B cell (primary cell): ENCODE measurements at regions not wholly inside any gene's neighbourhood (a gene's known extent, or its start where the extent isn't known, plus 50 kb on each side); places are given as distances from the start of the nearest gene placed in this dataset.

Source experiments
- ATAC-seq: fragments of 200-7000 bp; cut with Tn5 transposase; one replicate; pipeline ENCODE4 v1.10.0; 2021; ENCODE audit warnings: low read depth, mild to moderate bottlenecking, moderate number of reproducible peaks, moderate library complexity
- CTCF ChIA-PET: fragments of 350-600 bp; sonication (Branson Sonifier 250); formaldehyde crosslinking; loops from one replicate; lab custom pipeline; 2021; ENCODE audit warnings: antibody characterized with exemption, inconsistent platforms; lab: Charles Lee
- POLR2A ChIA-PET: fragments of 350-600 bp; sonication (Branson Sonifier 250); formaldehyde crosslinking; loops from one replicate; lab custom pipeline; 2021; ENCODE audit warnings: antibody characterized with exemption; lab: Charles Lee
- DNase-seq: peaks from one replicate; pipeline ENCODE4 v3.0.0; 2013
- H2AFZ ChIP-seq: 2 replicates; pipeline ENCODE4 v1.6.1; 2012; ENCODE audit warnings: mild to moderate bottlenecking, low read depth, low read length; ENCODE audit not compliant: insufficient read depth, poor library complexity, severe bottlenecking
- H3K27ac ChIP-seq, 2 donors: 1 replicate in 1 of 2; 2 replicates in 1 of 2; pipeline ENCODE4 v1.5.1; 2012 to 2013; ENCODE audit warnings: low read length in 2 of 2, mild to moderate bottlenecking in 2 of 2, moderate library complexity in 1 of 2
- H3K27me3 ChIP-seq, 4 experiments: fragments of 200-600 bp in 1 of 4; sonication (generic) in 1 of 4; replicated peaks in 1 of 4; 1 replicate in 2 of 4; 2 replicates in 2 of 4; pipeline versions ENCODE4 v1.6.1 to v1.7.0; 2013 to 2016; ENCODE audit warnings: low read length in 3 of 4, mild to moderate bottlenecking in 2 of 4, mixed read lengths in 1 of 4, moderate library complexity in 1 of 4; ENCODE audit not compliant: insufficient read depth in 4 of 4, control insufficient read depth in 3 of 4; ENCODE audit errors: control extremely low read depth in 1 of 4
- H3K36me3 ChIP-seq, 2 experiments: replicated peaks in 1 of 2; 1 replicate in 1 of 2; 2 replicates in 1 of 2; pipeline versions ENCODE4 v1.6.1 to v1.7.1; 2013; ENCODE audit warnings: low read length in 1 of 2; ENCODE audit not compliant: insufficient read depth in 2 of 2, control insufficient read depth in 1 of 2; ENCODE audit errors: control extremely low read depth in 1 of 2, extremely low read depth in 1 of 2
- H3K4me1 ChIP-seq, 2 donors: fragments of 200-600 bp in 1 of 2; sonication (generic) in 1 of 2; 1 replicate in 1 of 2; 2 replicates in 1 of 2; pipeline versions ENCODE4 v1.5.1 to v1.6.1; 2013 to 2017; ENCODE audit warnings: low read length in 2 of 2; ENCODE audit not compliant: control insufficient read depth in 2 of 2, insufficient read depth in 2 of 2
- H3K4me2 ChIP-seq: replicated peaks from 2 replicates; pipeline ENCODE3; 2012; ENCODE audit warnings: mild to moderate bottlenecking, low read depth, low read length; ENCODE audit not compliant: poor library complexity, severe bottlenecking
- H3K4me3 ChIP-seq, 5 experiments: fragments of 200-600 bp in 1 of 5; sonication (generic) in 1 of 5; 1 replicate in 3 of 5; 2 replicates in 2 of 5; pipeline versions ENCODE4 v1.5.1 to v1.7.0; 2011 to 2016; ENCODE audit warnings: low read length in 4 of 5, mild to moderate bottlenecking in 4 of 5, low read depth in 2 of 5, control low read depth in 1 of 5, moderate library complexity in 1 of 5; ENCODE audit not compliant: insufficient read depth in 1 of 5; ENCODE audit errors: control extremely low read depth in 1 of 5, extremely low read depth in 1 of 5
- H3K79me2 ChIP-seq: fragments of 200-600 bp; sonication (generic); one replicate; pipeline ENCODE4 v1.6.0; 2016; ENCODE audit warnings: low read length; ENCODE audit not compliant: control insufficient read depth, insufficient read depth
- H3K9ac ChIP-seq: fragments of 200-600 bp; sonication (generic); 2 replicates; pipeline ENCODE4 v1.6.1; 2017; ENCODE audit warnings: mild to moderate bottlenecking, low read length, moderate library complexity
- H3K9me3 ChIP-seq, 3 donors: one replicate each; pipeline versions ENCODE4 v1.6.1 to v1.7.1; 2013; ENCODE audit warnings: low read length in 2 of 3; ENCODE audit not compliant: control insufficient read depth in 2 of 3, insufficient read depth in 1 of 3; ENCODE audit errors: control extremely low read depth in 1 of 3
- H4K20me1 ChIP-seq: 2 replicates; pipeline ENCODE4 v1.6.0; 2012; ENCODE audit warnings: mild to moderate bottlenecking, low read length; ENCODE audit not compliant: insufficient read depth, control insufficient read depth, poor library complexity, severe bottlenecking
- H3K27ac Mint-ChIP-seq: one replicate; pipeline ENCODE4 v1.8.0; 2021; ENCODE audit warnings: mixed read lengths
- H3K27me3 Mint-ChIP-seq: one replicate; pipeline ENCODE4 v1.8.0; 2021; ENCODE audit warnings: mixed read lengths
- H3K4me1 Mint-ChIP-seq: one replicate; pipeline ENCODE4 v1.8.0; 2021; ENCODE audit warnings: mixed read lengths
- H3K4me3 Mint-ChIP-seq: one replicate; pipeline ENCODE4 v1.8.0; 2021; ENCODE audit warnings: mixed read lengths
- H3K9me3 Mint-ChIP-seq: one replicate; pipeline ENCODE4 v1.8.0; 2022; ENCODE audit warnings: mixed read lengths; ENCODE audit not compliant: insufficient read depth
- EZH2 ChIP-seq: IDR thresholded peaks from 2 replicates; pipeline ENCODE4 v1.6.1; 2012; ENCODE audit warnings: borderline replicate concordance, low read depth, mild to moderate bottlenecking, moderate library complexity, low read length; ENCODE audit not compliant: insufficient read depth, poor library complexity, severe bottlenecking
- WGBS: methylation state at CpG from one replicate; pipeline ENCODE4 v1.1.5; 2013; ENCODE audit warnings: missing lambda C conversion rate; ENCODE audit not compliant: insufficient coverage; 5-methylcytosine and 5-hydroxymethylcytosine counted together
- intact Hi-C: fragments of 100-400 bp; cut with micrococcal nuclease; formaldehyde crosslinking; loops from one replicate; pipeline ENCODE4 v1.10.0; 2022
- TF ChIP-seq, protein P1 (sequence below): fragments of 200-600 bp; IDR thresholded peaks from one replicate; pipeline ENCODE4 v1.8.0; 2022; ENCODE audit warnings: antibody characterized with exemption, mild to moderate bottlenecking

GRCh38 chr16:51553314-51553713 lies 402.2 kb upstream of the SALL1 start:
- Mint-ChIP-seq H3K27me3 (no peaks in the 10 kb centered on the region), H3K4me3 (no peak overlapping the region), H3K27ac (no peak overlapping the region), H3K9me3 (peaks cover 3% of the 10 kb centered on the region), H3K4me1 (no peaks in the 10 kb centered on the region)
- no peak overlapping the region for H3K4me2 ChIP-seq
- H2AFZ ChIP-seq, result no peak overlapping the region
- no peaks in the 10 kb centered on the region for H3K36me3 ChIP-seq
- ATAC-seq (no peak), DNase-seq (no peak)
- no peaks in the 10 kb centered on the region for H3K79me2 ChIP-seq
- no peak overlapping the region for H3K27ac ChIP-seq
- H4K20me1 ChIP-seq, result no peaks in the 10 kb centered on the region
- no peak overlapping the region for H3K9ac ChIP-seq
- H3K9me3 ChIP-seq, result no peaks in the 10 kb centered on the region
- TF ChIP-seq EZH2, result no peak
- TF ChIP-seq, protein P1, sequence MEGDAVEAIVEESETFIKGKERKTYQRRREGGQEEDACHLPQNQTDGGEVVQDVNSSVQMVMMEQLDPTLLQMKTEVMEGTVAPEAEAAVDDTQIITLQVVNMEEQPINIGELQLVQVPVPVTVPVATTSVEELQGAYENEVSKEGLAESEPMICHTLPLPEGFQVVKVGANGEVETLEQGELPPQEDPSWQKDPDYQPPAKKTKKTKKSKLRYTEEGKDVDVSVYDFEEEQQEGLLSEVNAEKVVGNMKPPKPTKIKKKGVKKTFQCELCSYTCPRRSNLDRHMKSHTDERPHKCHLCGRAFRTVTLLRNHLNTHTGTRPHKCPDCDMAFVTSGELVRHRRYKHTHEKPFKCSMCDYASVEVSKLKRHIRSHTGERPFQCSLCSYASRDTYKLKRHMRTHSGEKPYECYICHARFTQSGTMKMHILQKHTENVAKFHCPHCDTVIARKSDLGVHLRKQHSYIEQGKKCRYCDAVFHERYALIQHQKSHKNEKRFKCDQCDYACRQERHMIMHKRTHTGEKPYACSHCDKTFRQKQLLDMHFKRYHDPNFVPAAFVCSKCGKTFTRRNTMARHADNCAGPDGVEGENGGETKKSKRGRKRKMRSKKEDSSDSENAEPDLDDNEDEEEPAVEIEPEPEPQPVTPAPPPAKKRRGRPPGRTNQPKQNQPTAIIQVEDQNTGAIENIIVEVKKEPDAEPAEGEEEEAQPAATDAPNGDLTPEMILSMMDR, result no peak
- no CpG with 5 or more reads among the region's 2 CpGs for WGBS
- intact Hi-C loops, result no loop called here
- ChIA-PET POLR2A (no interaction called here), CTCF (interaction anchor here (0.6 kb wide), 1 partner anchor 57 kb away, joined by 3 read pairs; no protein-coding TSS in a partner anchor)
- H3K27me3 ChIP-seq, result no peaks in the 10 kb centered on the region
- H3K4me1 ChIP-seq, result no peaks in the 10 kb centered on the region
- no peak overlapping the region for H3K4me3 ChIP-seq

DNA sequence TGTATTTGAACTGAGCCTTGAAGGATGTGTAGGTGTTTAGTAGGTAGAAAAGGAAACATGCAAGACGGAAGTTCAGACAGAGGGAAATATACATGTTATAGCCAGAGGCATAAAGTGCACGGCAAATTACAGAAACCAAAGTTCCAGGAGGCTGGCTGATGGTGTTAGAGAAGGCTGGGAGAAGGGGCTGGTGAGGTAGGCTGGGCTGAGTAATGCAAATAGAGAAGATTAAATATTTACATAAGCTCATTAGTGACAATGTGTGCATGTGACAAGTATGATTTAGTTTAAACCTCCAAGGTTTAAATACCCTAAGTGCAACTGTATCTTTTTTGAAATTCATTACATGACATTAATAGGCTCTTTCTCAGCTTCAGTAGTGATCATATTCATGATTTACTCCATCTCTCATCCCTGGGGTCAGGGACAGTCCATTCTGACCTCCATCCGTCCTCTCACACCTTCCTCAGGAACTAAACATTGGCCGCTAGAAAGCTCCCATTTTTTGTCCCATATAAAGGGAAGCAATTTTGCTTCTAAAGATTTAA lies 399.8 kb upstream of the SALL1 start:
- Histone ChIP-seq H3K9me3 (no peaks in the 10 kb centered on the region), H3K4me2 (no peak overlapping the region), H4K20me1 (no peaks in the 10 kb centered on the region), H2AFZ (no peak overlapping the region), H3K4me1 (no peaks in the 10 kb centered on the region), H3K4me3 (no peak overlapping the region), H3K9ac (no peak overlapping the region), H3K27me3 (no peaks in the 10 kb centered on the region), H3K36me3 (no peaks in the 10 kb centered on the region), H3K79me2 (no peaks in the 10 kb centered on the region), H3K27ac (no peak overlapping the region)
- no peak overlapping the region for H3K4me3 Mint-ChIP-seq
- H3K4me1 Mint-ChIP-seq, result no peaks in the 10 kb centered on the region
- DNase-seq (no peak), ATAC-seq (no peak)
- no peak overlapping the region for H3K27ac Mint-ChIP-seq
- intact Hi-C loops, result no loop called here
- POLR2A ChIA-PET, result no interaction called here
- 86% methylated on average over 2 of the region's 4 CpGs for WGBS
- CTCF ChIA-PET, result no interaction called here
- no peak for TF ChIP-seq EZH2
- peaks cover 3% of the 10 kb centered on the region for H3K9me3 Mint-ChIP-seq
- no peaks in the 10 kb centered on the region for H3K27me3 Mint-ChIP-seq
